ENCODE measurements at regions not wholly inside any gene's neighbourhood (a gene's known extent, or its start where the extent isn't known, plus 50 kb on each side); places are given as distances from the start of the nearest gene placed in this dataset.

DNA sequence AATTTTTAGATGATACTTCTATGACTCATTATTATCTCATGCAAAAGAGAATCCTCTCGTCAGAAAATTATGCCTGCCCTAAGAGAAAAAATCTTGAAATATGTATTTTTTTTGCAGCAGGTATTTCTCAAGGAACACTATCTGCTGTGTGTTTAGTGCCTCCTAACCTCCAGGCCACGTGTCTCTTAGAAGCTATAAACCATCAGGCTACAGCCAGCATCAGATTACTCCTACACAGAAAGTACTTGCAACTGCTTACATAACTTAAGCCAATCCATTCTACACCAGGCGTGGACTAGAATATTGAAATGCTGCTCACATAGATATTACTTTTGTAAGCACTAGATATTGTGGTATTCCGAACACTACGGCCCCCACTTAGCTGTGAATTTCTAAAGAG lies 933.4 kb downstream of the PLA2G4A start:
- no peak for TF ChIP-seq EGR1 (IDR thresholded peaks at IDR 0.05)
- TF ChIP-seq CREB1 (IDR thresholded peaks at IDR 0.05; ENCODE audit: low read depth), result no peak
- TF ChIP-seq ZBTB7A (IDR thresholded peaks at IDR 0.05; ENCODE audit: low read depth), result no peak
- no peak for TF ChIP-seq EP300 (IDR thresholded peaks at IDR 0.05; ENCODE audit: borderline replicate concordance)
- TF ChIP-seq, protein P1, sequence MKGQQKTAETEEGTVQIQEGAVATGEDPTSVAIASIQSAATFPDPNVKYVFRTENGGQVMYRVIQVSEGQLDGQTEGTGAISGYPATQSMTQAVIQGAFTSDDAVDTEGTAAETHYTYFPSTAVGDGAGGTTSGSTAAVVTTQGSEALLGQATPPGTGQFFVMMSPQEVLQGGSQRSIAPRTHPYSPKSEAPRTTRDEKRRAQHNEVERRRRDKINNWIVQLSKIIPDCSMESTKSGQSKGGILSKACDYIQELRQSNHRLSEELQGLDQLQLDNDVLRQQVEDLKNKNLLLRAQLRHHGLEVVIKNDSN (IDR thresholded peaks at IDR 0.05), result no peak
- no peak for TF ChIP-seq FOXM1 (IDR thresholded peaks at IDR 0.05; ENCODE audit: borderline replicate concordance, low read depth)
- TF ChIP-seq, protein P2, sequence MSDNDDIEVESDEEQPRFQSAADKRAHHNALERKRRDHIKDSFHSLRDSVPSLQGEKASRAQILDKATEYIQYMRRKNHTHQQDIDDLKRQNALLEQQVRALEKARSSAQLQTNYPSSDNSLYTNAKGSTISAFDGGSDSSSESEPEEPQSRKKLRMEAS (IDR thresholded peaks at IDR 0.05), result no peak
- no peak for TF ChIP-seq TEAD4 (IDR thresholded peaks at IDR 0.05)
- TF ChIP-seq RAD21 (IDR thresholded peaks at IDR 0.05; ENCODE audit: low read depth), result no peak
- TF ChIP-seq TCF12 (IDR thresholded peaks at IDR 0.05; ENCODE audit: low read depth), result no peak
- TF ChIP-seq TAF1 (IDR thresholded peaks at IDR 0.05; ENCODE audit: low read depth), result no peak
- no peak for TF ChIP-seq CEBPB (IDR thresholded peaks at IDR 0.05)
- no peak for TF ChIP-seq YY1 (IDR thresholded peaks at IDR 0.05; ENCODE audit: low read depth)
- TF ChIP-seq, protein P3, sequence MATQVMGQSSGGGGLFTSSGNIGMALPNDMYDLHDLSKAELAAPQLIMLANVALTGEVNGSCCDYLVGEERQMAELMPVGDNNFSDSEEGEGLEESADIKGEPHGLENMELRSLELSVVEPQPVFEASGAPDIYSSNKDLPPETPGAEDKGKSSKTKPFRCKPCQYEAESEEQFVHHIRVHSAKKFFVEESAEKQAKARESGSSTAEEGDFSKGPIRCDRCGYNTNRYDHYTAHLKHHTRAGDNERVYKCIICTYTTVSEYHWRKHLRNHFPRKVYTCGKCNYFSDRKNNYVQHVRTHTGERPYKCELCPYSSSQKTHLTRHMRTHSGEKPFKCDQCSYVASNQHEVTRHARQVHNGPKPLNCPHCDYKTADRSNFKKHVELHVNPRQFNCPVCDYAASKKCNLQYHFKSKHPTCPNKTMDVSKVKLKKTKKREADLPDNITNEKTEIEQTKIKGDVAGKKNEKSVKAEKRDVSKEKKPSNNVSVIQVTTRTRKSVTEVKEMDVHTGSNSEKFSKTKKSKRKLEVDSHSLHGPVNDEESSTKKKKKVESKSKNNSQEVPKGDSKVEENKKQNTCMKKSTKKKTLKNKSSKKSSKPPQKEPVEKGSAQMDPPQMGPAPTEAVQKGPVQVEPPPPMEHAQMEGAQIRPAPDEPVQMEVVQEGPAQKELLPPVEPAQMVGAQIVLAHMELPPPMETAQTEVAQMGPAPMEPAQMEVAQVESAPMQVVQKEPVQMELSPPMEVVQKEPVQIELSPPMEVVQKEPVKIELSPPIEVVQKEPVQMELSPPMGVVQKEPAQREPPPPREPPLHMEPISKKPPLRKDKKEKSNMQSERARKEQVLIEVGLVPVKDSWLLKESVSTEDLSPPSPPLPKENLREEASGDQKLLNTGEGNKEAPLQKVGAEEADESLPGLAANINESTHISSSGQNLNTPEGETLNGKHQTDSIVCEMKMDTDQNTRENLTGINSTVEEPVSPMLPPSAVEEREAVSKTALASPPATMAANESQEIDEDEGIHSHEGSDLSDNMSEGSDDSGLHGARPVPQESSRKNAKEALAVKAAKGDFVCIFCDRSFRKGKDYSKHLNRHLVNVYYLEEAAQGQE (IDR thresholded peaks at IDR 0.05; ENCODE audit: low read depth), result no peak
- TF ChIP-seq NFIC (IDR thresholded peaks at IDR 0.05), result no peak

DNA sequence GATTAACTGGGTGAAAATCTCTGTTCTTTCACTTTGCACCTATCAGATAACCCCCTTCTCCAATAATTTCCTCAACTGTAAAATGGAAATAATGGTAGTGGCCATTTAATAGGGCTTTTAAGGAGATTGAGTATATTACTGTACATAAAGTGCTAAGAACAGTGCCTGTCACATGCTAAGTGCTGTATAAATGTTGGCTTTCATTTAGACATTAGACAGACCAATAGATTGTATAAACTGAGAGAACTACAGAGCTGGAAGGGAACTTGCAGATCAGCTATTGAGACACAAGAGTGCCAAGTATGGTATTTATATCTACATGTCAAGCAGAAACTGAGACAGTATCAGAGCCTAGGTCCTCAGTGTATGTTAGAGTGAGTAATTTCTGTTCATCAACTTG lies 934.7 kb downstream of the PLA2G4A start:
- no peak for TF ChIP-seq FOXM1 (IDR thresholded peaks at IDR 0.05; ENCODE audit: borderline replicate concordance, low read depth)
- no peak for TF ChIP-seq CEBPB (IDR thresholded peaks at IDR 0.05)
- TF ChIP-seq RAD21 (IDR thresholded peaks at IDR 0.05; ENCODE audit: low read depth), result no peak
- TF ChIP-seq TEAD4 (IDR thresholded peaks at IDR 0.05), result no peak
- TF ChIP-seq, protein P3 (IDR thresholded peaks at IDR 0.05; ENCODE audit: low read depth), result no peak
- no peak for TF ChIP-seq TAF1 (IDR thresholded peaks at IDR 0.05; ENCODE audit: low read depth)

DNA sequence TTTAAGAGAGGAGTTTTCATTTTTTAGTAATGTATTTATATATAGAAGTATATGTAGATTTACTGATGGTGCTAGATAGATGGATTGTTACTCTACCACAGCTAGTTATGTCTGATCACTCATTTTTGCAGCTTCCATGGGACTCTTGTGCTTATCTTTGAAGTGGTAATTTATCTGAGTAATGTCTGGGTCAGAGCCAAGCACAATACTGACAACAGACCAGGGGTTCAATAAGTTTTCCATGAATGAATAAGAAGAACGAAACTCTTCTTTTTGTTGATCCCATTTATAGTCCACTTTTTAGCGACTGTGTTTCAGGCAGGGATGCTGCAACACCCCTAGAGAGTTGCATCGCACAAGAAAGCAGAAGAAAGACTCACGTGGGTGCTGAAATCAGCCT lies 935.2 kb downstream of the PLA2G4A start:
- TF ChIP-seq FOXM1 (IDR thresholded peaks at IDR 0.05; ENCODE audit: borderline replicate concordance, low read depth), result no peak
- TF ChIP-seq, protein P1 (IDR thresholded peaks at IDR 0.05), result no peak
- TF ChIP-seq, protein P3 (IDR thresholded peaks at IDR 0.05; ENCODE audit: low read depth), result no peak
- no peak for TF ChIP-seq EP300 (IDR thresholded peaks at IDR 0.05; ENCODE audit: borderline replicate concordance)
- no peak for TF ChIP-seq TEAD4 (IDR thresholded peaks at IDR 0.05)
- TF ChIP-seq CREB1 (IDR thresholded peaks at IDR 0.05; ENCODE audit: low read depth), result no peak
- no peak for TF ChIP-seq TAF1 (IDR thresholded peaks at IDR 0.05; ENCODE audit: low read depth)
- TF ChIP-seq, protein P2 (IDR thresholded peaks at IDR 0.05), result no peak
- no peak for TF ChIP-seq CEBPB (IDR thresholded peaks at IDR 0.05)
- TF ChIP-seq RAD21 (IDR thresholded peaks at IDR 0.05; ENCODE audit: low read depth), result no peak
- TF ChIP-seq ZBTB7A (IDR thresholded peaks at IDR 0.05; ENCODE audit: low read depth), result no peak
- TF ChIP-seq TCF12 (IDR thresholded peaks at IDR 0.05; ENCODE audit: low read depth), result no peak
- no peak for TF ChIP-seq EGR1 (IDR thresholded peaks at IDR 0.05)
- TF ChIP-seq NFIC (IDR thresholded peaks at IDR 0.05), result no peak
- TF ChIP-seq YY1 (IDR thresholded peaks at IDR 0.05; ENCODE audit: low read depth), result no peak

DNA sequence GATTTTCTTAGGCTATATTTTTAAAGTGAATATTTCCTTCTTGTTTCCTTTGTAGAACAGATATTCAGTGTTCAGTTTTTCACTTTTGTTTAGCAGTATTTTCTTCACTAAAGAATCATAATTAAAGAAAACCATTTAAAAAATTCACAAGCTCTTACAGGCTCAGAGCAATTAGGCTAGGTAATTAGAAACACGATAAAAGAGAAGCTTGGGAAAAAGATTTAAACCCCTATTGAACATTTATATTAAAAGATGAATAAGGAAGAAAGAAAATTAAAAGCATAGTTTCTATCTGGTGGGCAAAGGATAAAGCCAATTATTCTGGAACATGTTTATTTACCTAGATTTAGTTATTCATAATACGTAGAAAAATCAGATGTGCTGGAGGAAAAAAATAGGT lies 942.6 kb downstream of the PLA2G4A start:
- no peak for TF ChIP-seq RAD21 (IDR thresholded peaks at IDR 0.05; ENCODE audit: low read depth)
- TF ChIP-seq EP300 (IDR thresholded peaks at IDR 0.05; ENCODE audit: borderline replicate concordance), result no peak
- TF ChIP-seq FOXM1 (IDR thresholded peaks at IDR 0.05; ENCODE audit: borderline replicate concordance, low read depth), result no peak
- TF ChIP-seq, protein P1 (IDR thresholded peaks at IDR 0.05), result no peak
- no peak for TF ChIP-seq CEBPB (IDR thresholded peaks at IDR 0.05)
- TF ChIP-seq, protein P2 (IDR thresholded peaks at IDR 0.05), result no peak
- TF ChIP-seq YY1 (IDR thresholded peaks at IDR 0.05; ENCODE audit: low read depth), result no peak
- TF ChIP-seq TCF12 (IDR thresholded peaks at IDR 0.05; ENCODE audit: low read depth), result no peak
- no peak for TF ChIP-seq NFIC (IDR thresholded peaks at IDR 0.05)
- TF ChIP-seq TEAD4 (IDR thresholded peaks at IDR 0.05), result no peak
- TF ChIP-seq ZBTB7A (IDR thresholded peaks at IDR 0.05; ENCODE audit: low read depth), result no peak
- TF ChIP-seq CREB1 (IDR thresholded peaks at IDR 0.05; ENCODE audit: low read depth), result no peak
